ENCODE measurements at regions not wholly inside any gene's neighbourhood (a gene's known extent, or its start where the extent isn't known, plus 50 kb on each side); places are given as distances from the start of the nearest gene placed in this dataset.

- DNase-seq (ENCODE audit: low read depth in 1 of 2, low spot score in 1 of 2): no peak
- Histone ChIP-seq H3K4me3 (replicated peaks; ENCODE audit: insufficient read depth, low read length) (no peak overlapping the region), H3K27ac (replicated peaks) (no peak overlapping the region), H3K27me3 (ENCODE audit: insufficient read depth, poor library complexity, severe bottlenecking) (no peaks in the 10 kb centered on the region)
- no peak for TF ChIP-seq GABPA (IDR thresholded peaks at IDR 0.05; ENCODE audit: low read depth)
- no peak for TF ChIP-seq REST (IDR thresholded peaks at IDR 0.05; ENCODE audit: insufficient replicate concordance, low read depth)
- TF ChIP-seq SPI1 (IDR thresholded peaks at IDR 0.05; ENCODE audit: borderline replicate concordance, low read depth): no peak
- TF ChIP-seq CTCF (IDR thresholded peaks at IDR 0.05; ENCODE audit: insufficient read depth, low read length): no peak
- no peak for TF ChIP-seq POLR2AphosphoS5 (IDR thresholded peaks at IDR 0.05; ENCODE audit: low read depth)
Measured at GRCh38 chr14:46147452-46147851, 504.1 kb downstream of the RPL10L start.

GRCh38 chr14:46147024-46147423 lies 504.6 kb downstream of the RPL10L start:
- Histone ChIP-seq H3K4me3 (replicated peaks; ENCODE audit: insufficient read depth, low read length) (no peak overlapping the region), H3K27me3 (ENCODE audit: insufficient read depth, poor library complexity, severe bottlenecking) (no peaks in the 10 kb centered on the region), H3K27ac (replicated peaks) (no peak overlapping the region)
- TF ChIP-seq GABPA (IDR thresholded peaks at IDR 0.05; ENCODE audit: low read depth): no peak
- no peak for TF ChIP-seq CTCF (IDR thresholded peaks at IDR 0.05; ENCODE audit: insufficient read depth, low read length)
- TF ChIP-seq REST (IDR thresholded peaks at IDR 0.05; ENCODE audit: insufficient replicate concordance, low read depth): no peak
- no peak for TF ChIP-seq POLR2AphosphoS5 (IDR thresholded peaks at IDR 0.05; ENCODE audit: low read depth)
- TF ChIP-seq SPI1 (IDR thresholded peaks at IDR 0.05; ENCODE audit: borderline replicate concordance, low read depth): no peak
- no peak for DNase-seq (ENCODE audit: low read depth in 1 of 2, low spot score in 1 of 2)

- Histone ChIP-seq H3K27ac (replicated peaks) (no peak overlapping the region), H3K27me3 (ENCODE audit: insufficient read depth, poor library complexity, severe bottlenecking) (no peaks in the 10 kb centered on the region), H3K4me3 (replicated peaks; ENCODE audit: insufficient read depth, low read length) (no peak overlapping the region)
- TF ChIP-seq CTCF (IDR thresholded peaks at IDR 0.05; ENCODE audit: insufficient read depth, low read length) (no peak), SPI1 (IDR thresholded peaks at IDR 0.05; ENCODE audit: borderline replicate concordance, low read depth) (no peak), REST (IDR thresholded peaks at IDR 0.05; ENCODE audit: insufficient replicate concordance, low read depth) (no peak), POLR2AphosphoS5 (IDR thresholded peaks at IDR 0.05; ENCODE audit: low read depth) (no peak), GABPA (IDR thresholded peaks at IDR 0.05; ENCODE audit: low read depth) (no peak)
- DNase-seq (ENCODE audit: low read depth in 1 of 2, low spot score in 1 of 2): no peak
Measured at GRCh38 chr14:46140445-46140844, 511.1 kb downstream of the RPL10L start.

Measured in HL-60 (cell line).